ENCODE measurements at regions not wholly inside any gene's neighbourhood (a gene's known extent, or its start where the extent isn't known, plus 50 kb on each side); places are given as distances from the start of the nearest gene placed in this dataset.

DNA sequence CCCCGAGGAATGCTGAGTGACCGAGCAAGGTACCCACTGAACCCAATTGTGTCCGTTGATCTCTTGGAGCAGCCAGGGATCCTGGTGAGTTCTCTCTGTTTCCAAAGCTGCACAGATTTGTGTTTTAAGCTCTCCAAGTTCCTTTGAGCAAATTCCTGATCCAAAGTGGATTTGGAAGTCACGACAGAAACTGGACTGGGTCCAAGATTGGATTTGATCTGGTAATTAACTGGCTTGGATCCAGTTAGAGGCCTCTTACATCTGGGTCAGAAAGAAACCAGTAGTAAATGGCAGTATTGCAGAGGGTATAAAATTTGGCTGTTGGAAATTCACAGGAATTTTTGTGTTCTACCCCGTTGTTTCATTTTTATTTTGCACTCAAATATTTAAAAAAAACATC, 119.5 kb downstream of the PMP22 start:
- Histone ChIP-seq H2BK15ac (ENCODE audit: low read length) (no peak overlapping the region), H2BK12ac (ENCODE audit: low read depth, low read length) (no peak overlapping the region), H3K27ac (ENCODE audit: low read depth, low read length) (no peak overlapping the region), H4K5ac (ENCODE audit: insufficient read length, low read depth, low read length) (no peak overlapping the region), H4K8ac (ENCODE audit: extremely low read depth, insufficient read depth, low read length) (no peak overlapping the region), H2AK5ac (ENCODE audit: low read depth, low read length) (no peak overlapping the region), H3K79me1 (ENCODE audit: low read depth, low read length) (no peaks in the 10 kb centered on the region), H3K27me3 (replicated peaks in 1 of 4; ENCODE audit: control insufficient read depth in 3 of 4, extremely low read depth in 1 of 4, insufficient read depth in 3 of 4, low read length in 3 of 4) (no peaks in the 10 kb centered on the region), H3K9me3 (ENCODE audit: insufficient read depth in 2 of 2, low read depth in 1 of 2, low read length in 1 of 2) (no peaks in the 10 kb centered on the region), H3K18ac (ENCODE audit: extremely low read depth, low read length) (no peak overlapping the region), H3K4me3 (ENCODE audit: extremely low read depth in 1 of 4, insufficient read depth in 2 of 4, low read depth in 3 of 4, low read length in 4 of 4) (no peak overlapping the region), H3K14ac (ENCODE audit: insufficient read length) (no peak overlapping the region), H3K23me2 (ENCODE audit: low read depth, low read length) (no peaks in the 10 kb centered on the region), H2BK5ac (ENCODE audit: low read depth, low read length) (no peak overlapping the region), H4K91ac (replicated peaks; ENCODE audit: insufficient read length, low read length) (no peak overlapping the region), H3K79me2 (ENCODE audit: control insufficient read depth in 1 of 2, insufficient read depth in 2 of 2, low read length in 2 of 2) (no peaks in the 10 kb centered on the region), H3K4me2 (ENCODE audit: insufficient read depth in 1 of 2, low read depth in 2 of 2, low read length in 2 of 2) (no peak overlapping the region), H3K4me1 (replicated peaks in 1 of 4; ENCODE audit: control insufficient read depth in 3 of 4, insufficient read depth in 4 of 4, low read length in 3 of 4) (no peaks in the 10 kb centered on the region), H3K23ac (ENCODE audit: insufficient read length) (no peak overlapping the region), H3K36me3 (ENCODE audit: control insufficient read depth in 2 of 4, insufficient read depth in 4 of 4, low read length in 3 of 4) (no peaks in the 10 kb centered on the region), H3K4ac (replicated peaks; ENCODE audit: insufficient read length, low read depth, low read length) (no peak overlapping the region), H4K20me1 (replicated peaks in 1 of 2; ENCODE audit: control insufficient read depth in 1 of 2, insufficient read depth in 2 of 2, low read length in 2 of 2) (no peaks in the 10 kb centered on the region), H2BK20ac (ENCODE audit: low read length) (no peak overlapping the region), H2AFZ (ENCODE audit: low read length) (no peak overlapping the region), H3K9ac (replicated peaks in 1 of 4; ENCODE audit: extremely low read depth in 1 of 4, low read depth in 3 of 4, low read length in 3 of 4) (no peak overlapping the region), H3K56ac (replicated peaks; ENCODE audit: insufficient read length, low read depth, low read length) (no peak overlapping the region), H2BK120ac (replicated peaks; ENCODE audit: low read depth, low read length) (no peak overlapping the region)
- FAIRE-seq (no peak), DNase-seq (ENCODE audit: low read depth in 1 of 2, low spot score in 2 of 2) (no peak)
- ChIA-PET CTCF (ENCODE audit: partially characterized antibody) (interaction anchor here (1.4 to 3.4 kb wide), 3 partner anchors 9 to 22 kb away, joined by 3 to 15 read pairs (median 3); no protein-coding TSS in a partner anchor), POLR2A (ENCODE audit: partially characterized antibody) (no interaction called here)
- TF ChIP-seq POLR2A (IDR thresholded peaks at IDR 0.05; ENCODE audit: control extremely low read depth in 1 of 2, low read depth in 2 of 2, low read length in 2 of 2) (no peak), NANOG (IDR thresholded peaks at IDR 0.05; ENCODE audit: insufficient read depth, low read depth, low read length, poor library complexity, severe bottlenecking) (no peak), KDM1A (IDR thresholded peaks at IDR 0.05; ENCODE audit: borderline replicate concordance, low read length) (no peak), TBP (IDR thresholded peaks at IDR 0.05; ENCODE audit: low read depth, low read length) (no peak), SIRT6 (IDR thresholded peaks at IDR 0.05; ENCODE audit: low read length) (no peak), CTBP2 (IDR thresholded peaks at IDR 0.05; ENCODE audit: borderline replicate concordance, insufficient read depth, insufficient read length, low read length) (no peak), BRCA1 (IDR thresholded peaks at IDR 0.05; ENCODE audit: low read depth, low read length) (no peak), KDM4A (IDR thresholded peaks at IDR 0.05; ENCODE audit: low read depth, low read length, severe bottlenecking) (no peak), CEBPB (IDR thresholded peaks at IDR 0.05; ENCODE audit: low read depth, low read length) (no peak), SIX5 (IDR thresholded peaks at IDR 0.05; ENCODE audit: low read depth, low read length) (no peak)
- TF ChIP-seq, protein P1, sequence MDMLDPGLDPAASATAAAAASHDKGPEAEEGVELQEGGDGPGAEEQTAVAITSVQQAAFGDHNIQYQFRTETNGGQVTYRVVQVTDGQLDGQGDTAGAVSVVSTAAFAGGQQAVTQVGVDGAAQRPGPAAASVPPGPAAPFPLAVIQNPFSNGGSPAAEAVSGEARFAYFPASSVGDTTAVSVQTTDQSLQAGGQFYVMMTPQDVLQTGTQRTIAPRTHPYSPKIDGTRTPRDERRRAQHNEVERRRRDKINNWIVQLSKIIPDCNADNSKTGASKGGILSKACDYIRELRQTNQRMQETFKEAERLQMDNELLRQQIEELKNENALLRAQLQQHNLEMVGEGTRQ (IDR thresholded peaks at IDR 0.05; ENCODE audit: low read length): no peak
- 90% methylated on average over 5 of the region's 5 CpGs; no CpG with 5 or more reads in 1 of the 2 experiments for WGBS, 2 experiments (ENCODE audit: extremely low coverage in 1 of 2, insufficient coverage in 1 of 2, insufficient read length in 1 of 2, insufficient replicate concordance in 2 of 2, low coverage in 1 of 2, low lambda C conversion rate in 2 of 2, missing lambda C conversion rate in 1 of 2)

All from H1 (cell line).